ENCODE measurements at regions not wholly inside any gene's neighbourhood (a gene's known extent, or its start where the extent isn't known, plus 50 kb on each side); places are given as distances from the start of the nearest gene placed in this dataset.

GRCh38 chr18:9001209-9001608 lies 101.3 kb upstream of the NDUFV2 start:
- H3K79me2 ChIP-seq (ENCODE audit: insufficient read depth, low read length), result no peaks in the 10 kb centered on the region
- no peaks in the 10 kb centered on the region for H3K36me3 ChIP-seq (replicated peaks in 1 of 2; ENCODE audit: control insufficient read depth in 1 of 2, insufficient read depth in 2 of 2, low read length in 2 of 2)
- no peaks in the 10 kb centered on the region; a peak in 1 of 5 replicates for H3K27me3 ChIP-seq (ENCODE audit: control insufficient read depth in 1 of 2, insufficient read depth in 2 of 2, low read length in 2 of 2)
- intact Hi-C loops (cut with micrococcal nuclease; ENCODE audit: unreplicated experiment) (no loop called here), in situ Hi-C loops (cut with HindIII; ENCODE audit: extremely low pct_ligation_motif_present, low pct_unique_long_range_greater_than_20kb) (no loop called here)
- ATAC-seq (no peak), DNase-seq (ENCODE audit: low spot score) (no peak), FAIRE-seq (no peak)
- no peak overlapping the region for H3K27ac ChIP-seq (ENCODE audit: extremely low read length, insufficient read depth, low read length)
- ChIA-PET CTCF (ENCODE audit: low intra/inter-chr PET ratio, low total read pairs) (no interaction called here), POLR2A (no interaction called here)
- H3K9ac ChIP-seq (ENCODE audit: insufficient read depth, low read depth, low read length), result no peak overlapping the region
- no peaks in the 10 kb centered on the region for H4K20me1 ChIP-seq (ENCODE audit: insufficient read depth, low read length)
- no peaks in the 10 kb centered on the region for H3K4me1 ChIP-seq (ENCODE audit: insufficient read depth, low read length)
- no peaks in the 10 kb centered on the region for H3K9me3 ChIP-seq (ENCODE audit: low read length)
- no peak for TF ChIP-seq GTF2F1 (IDR thresholded peaks at IDR 0.05; ENCODE audit: low read length)
- no peak for TF ChIP-seq TERF1 (CRISPR knock-in tag; IDR thresholded peaks at IDR 0.05)
- no peak for TF ChIP-seq SAP130 (CRISPR knock-in tag; IDR thresholded peaks at IDR 0.05; ENCODE audit: low read depth)
- no peak for TF ChIP-seq ZNF124 (CRISPR knock-in tag; IDR thresholded peaks at IDR 0.05)
- TF ChIP-seq FOXC1 (CRISPR knock-in tag; IDR thresholded peaks at IDR 0.05; ENCODE audit: borderline replicate concordance), result no peak
- TF ChIP-seq SP140L (CRISPR knock-in tag; IDR thresholded peaks at IDR 0.05; ENCODE audit: borderline replicate concordance), result no peak
- TF ChIP-seq, protein P1, sequence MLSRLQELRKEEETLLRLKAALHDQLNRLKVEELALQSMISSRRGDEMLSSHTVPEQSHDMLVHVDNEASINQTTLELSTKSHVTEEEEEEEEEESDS (CRISPR knock-in tag; IDR thresholded peaks at IDR 0.05; ENCODE audit: borderline replicate concordance), result no peak
- WGBS (ENCODE audit: low lambda C conversion rate), result 46% methylated on average over 3 of the region's 3 CpGs
- no peak overlapping the region for H3K4me3 ChIP-seq (replicated peaks in 1 of 3; ENCODE audit: insufficient read depth in 1 of 3, low read depth in 2 of 3, low read length in 3 of 3)
- no peak overlapping the region for H2AFZ ChIP-seq (ENCODE audit: low read length)
- BruUV-seq (replicated peaks), result no TSS peak
- H3K4me2 ChIP-seq (ENCODE audit: low read depth, low read length), result no peak overlapping the region

GRCh38 chr18:9003406-9004100 lies 98.9 kb upstream of the NDUFV2 start:
- H3K4me3 ChIP-seq (replicated peaks in 1 of 3; ENCODE audit: insufficient read depth in 1 of 3, low read depth in 2 of 3, low read length in 3 of 3), result no peak overlapping the region
- H3K9me3 ChIP-seq (ENCODE audit: low read length), result no peaks in the 10 kb centered on the region
- 68% methylated on average over 4 of the region's 5 CpGs for WGBS (ENCODE audit: low lambda C conversion rate)
- no peak for FAIRE-seq
- no peak overlapping the region for H2AFZ ChIP-seq (ENCODE audit: low read length)
- no peak overlapping the region for H3K9ac ChIP-seq (ENCODE audit: insufficient read depth, low read depth, low read length)
- no peak overlapping the region for H3K27ac ChIP-seq (ENCODE audit: extremely low read length, insufficient read depth, low read length)
- in situ Hi-C loops (cut with HindIII; ENCODE audit: extremely low pct_ligation_motif_present, low pct_unique_long_range_greater_than_20kb) (no loop called here), intact Hi-C loops (cut with micrococcal nuclease; ENCODE audit: unreplicated experiment) (no loop called here)
- no peak for ATAC-seq
- ChIA-PET CTCF (ENCODE audit: low intra/inter-chr PET ratio, low total read pairs) (no interaction called here), POLR2A (no interaction called here)
- no peak for DNase-seq (ENCODE audit: low spot score)
- H4K20me1 ChIP-seq (ENCODE audit: insufficient read depth, low read length), result no peaks in the 10 kb centered on the region
- no peaks in the 10 kb centered on the region for H3K4me1 ChIP-seq (ENCODE audit: insufficient read depth, low read length)
- H3K36me3 ChIP-seq (replicated peaks in 1 of 2; ENCODE audit: control insufficient read depth in 1 of 2, insufficient read depth in 2 of 2, low read length in 2 of 2), result no peaks in the 10 kb centered on the region
- no peak overlapping the region for H3K4me2 ChIP-seq (ENCODE audit: low read depth, low read length)
- H3K79me2 ChIP-seq (ENCODE audit: insufficient read depth, low read length), result no peaks in the 10 kb centered on the region
- no peaks in the 10 kb centered on the region; a peak in 1 of 5 replicates for H3K27me3 ChIP-seq (ENCODE audit: control insufficient read depth in 1 of 2, insufficient read depth in 2 of 2, low read length in 2 of 2)
- BruUV-seq (replicated peaks), result no TSS peak
- TF ChIP-seq MIXL1 (CRISPR knock-in tag; IDR thresholded peaks at IDR 0.05), result no peak
- TF ChIP-seq ARID2 (CRISPR knock-in tag; IDR thresholded peaks at IDR 0.05; ENCODE audit: borderline replicate concordance), result no peak
- no peak for TF ChIP-seq PHF5A (CRISPR knock-in tag; IDR thresholded peaks at IDR 0.05; ENCODE audit: low read depth, unreplicated experiment)
- TF ChIP-seq KDM3A (CRISPR knock-in tag; IDR thresholded peaks at IDR 0.05; ENCODE audit: low read depth), result no peak
- TF ChIP-seq ZNF432 (CRISPR knock-in tag; IDR thresholded peaks at IDR 0.05; ENCODE audit: borderline replicate concordance), result no peak
- no peak for TF ChIP-seq ZNF569 (CRISPR knock-in tag; IDR thresholded peaks at IDR 0.05; ENCODE audit: borderline replicate concordance)
- no peak for TF ChIP-seq ZNF678 (CRISPR knock-in tag; IDR thresholded peaks at IDR 0.05)
- TF ChIP-seq MZF1 (CRISPR knock-in tag; IDR thresholded peaks at IDR 0.05; ENCODE audit: borderline replicate concordance), result no peak
- TF ChIP-seq EED (CRISPR knock-in tag; IDR thresholded peaks at IDR 0.05), result no peak
- TF ChIP-seq RBFOX2 (IDR thresholded peaks at IDR 0.05; ENCODE audit: low read depth, low read length), result no peak
- no peak for TF ChIP-seq ZNF451 (CRISPR knock-in tag; IDR thresholded peaks at IDR 0.05)
- no peak for TF ChIP-seq IRX3 (CRISPR knock-in tag; IDR thresholded peaks at IDR 0.05; ENCODE audit: borderline replicate concordance, low read depth)
- no peak for TF ChIP-seq LCORL (IDR thresholded peaks at IDR 0.05)
- TF ChIP-seq LCORL (CRISPR knock-in tag; IDR thresholded peaks at IDR 0.05), result no peak
- TF ChIP-seq ZSCAN22 (CRISPR knock-in tag; IDR thresholded peaks at IDR 0.05), result no peak
